Fibroblast of skin of right biceps (primary cell): ENCODE measurements at regions not wholly inside any gene's neighbourhood (a gene's known extent, or its start where the extent isn't known, plus 50 kb on each side); places are given as distances from the start of the nearest gene placed in this dataset.

ENCODE experiments used
- DNase-seq: peaks from one replicate; pipeline ENCODE4 v3.0.0-alpha.2; 2013

DNA sequence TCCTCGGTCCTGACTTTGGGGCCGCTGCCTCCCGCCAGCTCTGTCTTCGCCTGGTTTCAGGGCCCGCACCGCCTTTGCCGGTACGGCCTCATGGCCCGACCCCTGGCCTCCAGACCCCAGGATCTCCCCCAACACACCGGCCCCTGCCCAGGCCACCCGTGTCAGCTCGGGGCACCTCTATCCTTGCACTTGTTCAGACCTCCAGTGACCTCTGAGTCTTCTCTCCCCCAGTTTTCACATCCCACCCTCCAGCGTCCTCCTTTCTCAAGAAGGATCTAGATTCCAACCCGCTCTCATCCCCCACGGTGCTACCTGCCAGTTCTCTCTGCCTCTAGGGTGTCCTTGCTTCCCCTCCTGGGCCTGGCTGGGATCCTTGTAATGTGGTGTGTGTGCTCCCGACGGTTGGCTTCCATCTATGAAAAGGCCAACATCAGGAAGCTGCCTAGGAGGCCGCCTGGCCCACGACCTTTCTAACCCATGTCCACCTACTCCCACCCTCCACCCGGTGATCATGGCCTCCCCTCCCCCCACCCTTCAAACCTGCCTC lies 61.1 kb downstream of the SPATA31C2 start:
- no peak for DNase-seq

DNA sequence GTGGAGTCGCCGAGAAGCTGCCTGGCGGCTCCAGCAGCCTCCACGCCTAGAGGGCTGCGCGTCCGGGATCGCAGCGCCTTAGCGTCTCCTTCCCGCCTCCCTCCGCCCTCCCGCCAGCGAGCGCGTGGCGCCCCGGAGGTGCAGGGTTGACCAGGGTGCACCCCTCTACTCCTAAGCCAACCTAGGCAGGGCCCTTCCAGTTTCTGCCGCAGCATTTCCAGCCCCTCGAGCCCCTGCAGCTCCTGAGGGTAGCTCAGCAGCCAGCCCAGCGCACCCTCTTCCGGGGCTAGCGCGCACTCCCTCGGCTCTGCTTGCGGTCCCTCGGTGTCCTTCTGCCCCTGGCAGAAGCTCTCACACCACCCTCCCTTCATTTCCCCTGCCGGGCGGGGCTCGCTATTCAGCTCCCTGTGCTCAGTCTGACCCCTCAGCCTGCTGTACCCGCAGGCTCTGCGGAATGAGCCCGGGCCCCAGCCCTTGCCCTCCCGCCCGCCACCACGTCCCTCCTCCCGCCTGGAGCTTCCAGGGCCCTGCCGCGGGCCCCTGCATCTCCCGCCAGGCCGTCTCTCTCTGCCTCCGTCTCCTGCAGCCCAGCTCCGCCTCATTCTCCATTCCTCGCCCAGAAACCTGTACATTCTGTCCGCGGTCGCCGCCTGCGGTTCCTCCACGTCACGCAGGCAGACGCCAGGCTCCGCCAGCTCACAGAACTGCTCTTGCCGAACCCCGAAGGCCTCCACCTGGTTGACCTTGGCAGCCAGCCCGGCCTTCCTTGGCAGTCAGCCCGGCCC lies 61.8 kb downstream of the SPATA31C2 start:
- DNase-seq: peak; percentile 83

GRCh38 chr9:88075966-88076285 lies 62.3 kb downstream of the SPATA31C2 start:
- DNase-seq: no peak

- DNase-seq: no peak
Observed at GRCh38 chr9:88075506-88075905, 62.8 kb downstream of the SPATA31C2 start.

DNA sequence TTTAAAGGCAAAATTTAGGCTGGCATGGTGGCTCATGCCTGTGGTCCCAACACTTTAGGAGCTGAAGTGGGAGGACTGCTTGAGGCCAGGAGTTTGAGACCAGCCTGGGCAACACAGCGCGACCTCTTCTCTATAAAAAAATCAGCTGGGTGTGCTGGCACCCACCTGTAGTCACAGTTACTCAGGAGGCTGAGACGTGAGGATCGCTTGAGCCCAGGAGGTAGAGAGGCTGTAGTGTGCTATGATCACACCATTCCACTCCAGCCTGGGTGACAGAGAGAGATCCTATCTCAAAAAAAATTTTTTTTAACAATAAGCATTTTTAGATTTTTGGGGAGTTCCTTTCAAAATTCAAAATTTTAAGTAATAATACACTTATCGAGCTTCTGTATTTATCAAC lies 63.3 kb downstream of the SPATA31C2 start:
- DNase-seq: no peak

DNA sequence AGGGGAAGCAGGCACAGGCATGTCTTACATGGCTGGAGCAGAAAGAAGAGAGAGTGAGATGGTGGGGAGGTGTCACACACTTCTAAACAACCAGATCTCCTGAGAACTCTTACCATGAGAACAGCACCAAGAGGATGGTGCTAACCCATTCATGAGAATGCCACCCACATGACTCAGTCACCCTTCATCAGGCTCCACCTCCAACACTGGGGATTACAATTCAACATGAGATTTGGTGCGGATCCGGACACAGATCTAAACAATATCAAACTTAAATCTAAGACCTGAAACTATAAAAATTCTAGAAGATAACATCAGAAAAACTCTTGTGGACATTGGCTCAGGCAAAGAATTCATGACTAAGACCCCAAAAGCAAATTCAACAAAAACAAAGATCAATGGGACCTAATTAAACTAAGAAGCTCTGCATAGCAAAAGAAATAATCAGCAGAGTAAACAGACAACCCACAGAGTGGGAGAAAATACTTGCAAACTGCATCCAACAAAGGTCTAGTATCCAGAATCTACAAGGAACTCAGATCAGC lies 65.4 kb downstream of the SPATA31C2 start:
- peak; percentile 14 for DNase-seq

DNA sequence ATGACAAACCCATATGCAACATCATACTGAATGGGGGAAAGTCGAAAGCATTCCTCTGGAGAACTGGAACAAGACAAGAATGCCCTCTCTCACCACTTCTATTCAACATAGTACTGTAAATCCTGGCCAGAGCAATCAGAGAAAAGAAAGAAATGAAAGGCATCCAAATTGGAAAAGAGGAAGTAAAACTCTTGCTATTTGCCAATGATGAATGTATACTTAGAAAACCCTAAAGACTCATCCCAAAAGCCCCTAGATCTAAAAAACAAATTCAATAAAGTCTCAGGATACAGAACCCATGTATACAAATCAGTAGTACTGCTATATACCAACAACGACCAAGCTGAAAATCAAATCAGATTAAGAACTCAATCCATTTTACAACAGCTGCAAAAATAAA lies 66.9 kb downstream of the SPATA31C2 start:
- no peak for DNase-seq

DNA sequence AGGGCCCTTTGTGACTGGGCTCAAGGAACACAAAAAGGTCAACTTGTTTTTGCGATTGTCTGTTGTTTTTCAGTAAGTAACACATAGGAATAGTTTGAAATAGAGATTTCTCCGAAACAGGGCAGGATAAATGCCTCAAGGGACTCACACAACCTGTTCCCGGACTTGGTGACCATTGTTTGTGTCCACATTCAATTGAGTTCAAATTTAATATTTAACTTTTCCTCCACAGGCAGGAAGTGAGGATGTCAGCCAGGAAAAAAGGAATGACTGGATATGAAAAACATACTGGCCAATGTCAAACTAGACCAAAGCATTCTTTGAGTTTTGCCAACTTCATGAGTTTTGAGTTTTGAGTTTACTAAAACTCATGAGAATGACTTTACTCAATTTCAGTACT lies 72.7 kb downstream of the SPATA31C2 start:
- DNase-seq: no peak

DNA sequence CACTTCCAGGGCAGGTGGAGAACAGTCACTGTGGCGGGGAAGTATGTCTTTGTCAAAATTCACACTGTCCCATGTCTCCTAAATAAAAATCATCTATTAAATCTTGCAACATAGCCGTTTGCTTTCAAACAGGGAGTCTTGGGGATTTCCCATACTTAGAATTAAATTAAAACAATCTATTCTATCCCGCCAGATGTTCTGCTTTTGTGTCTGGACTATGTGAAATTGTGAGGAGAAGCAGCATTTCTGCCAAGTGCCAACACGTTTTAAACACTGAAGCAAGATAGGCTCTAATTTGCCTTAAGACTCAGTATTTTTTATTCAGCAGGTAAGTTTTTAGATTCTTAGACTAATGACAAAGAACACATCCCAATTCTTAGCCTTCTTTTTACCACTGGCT lies 73.7 kb downstream of the SPATA31C2 start:
- DNase-seq: no peak

GRCh38 chr9:88060746-88061145 lies 77.5 kb downstream of the SPATA31C2 start:
- DNase-seq: no peak

DNA sequence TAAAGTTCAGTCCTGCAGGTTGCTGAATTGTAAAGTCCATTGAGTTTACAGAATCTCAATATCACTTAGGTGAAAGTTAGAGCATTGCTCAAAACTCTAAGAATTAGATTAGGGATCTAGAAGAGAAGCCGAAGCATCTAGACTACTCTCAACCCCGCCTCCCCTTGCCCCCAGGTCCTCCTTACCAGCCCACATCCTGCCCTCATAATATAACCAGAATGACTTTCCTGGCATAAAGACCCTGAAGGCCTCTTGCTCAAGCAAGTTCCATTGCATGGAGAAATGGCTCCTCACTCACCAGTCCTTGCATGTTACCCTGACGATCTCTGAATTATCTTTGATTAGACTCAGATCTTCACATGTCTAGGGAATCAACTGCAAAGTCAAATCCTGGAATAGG lies 78.8 kb downstream of the SPATA31C2 start:
- DNase-seq: no peak

GRCh38 chr9:88056876-88057275 lies 81.4 kb downstream of the SPATA31C2 start:
- DNase-seq: peak; percentile 69

DNA sequence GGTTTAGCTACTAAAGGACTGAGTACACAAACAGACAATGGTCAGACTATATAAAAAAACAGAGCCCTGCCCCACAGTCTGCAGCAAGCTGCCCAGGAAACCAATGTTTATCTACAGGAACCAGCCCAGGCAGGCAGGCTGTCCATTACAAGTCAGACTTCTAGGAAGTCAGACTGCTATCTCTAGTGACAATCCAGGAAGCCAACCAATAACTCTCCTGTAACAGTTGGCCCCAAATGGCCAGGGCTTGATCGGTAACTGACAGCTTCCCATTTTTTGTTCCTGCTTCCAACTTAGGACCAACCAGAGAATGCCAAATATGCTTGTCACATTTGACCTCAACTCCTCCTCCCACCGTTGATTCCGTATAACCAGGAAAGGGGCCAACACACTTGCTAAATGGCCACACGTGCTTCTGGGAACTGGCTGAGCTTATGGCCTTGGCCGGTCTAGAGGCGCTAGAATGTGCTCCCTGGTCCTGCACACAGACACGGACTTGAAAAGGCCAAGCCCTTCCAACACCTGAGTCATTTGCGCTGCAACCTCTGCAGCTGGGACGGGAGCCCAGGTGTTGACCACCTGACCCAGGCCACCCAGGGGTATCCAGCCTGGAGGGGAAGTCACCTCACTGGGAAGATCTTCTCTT lies 79.6 kb upstream of the CDK20 start:
- no peak for DNase-seq

DNA sequence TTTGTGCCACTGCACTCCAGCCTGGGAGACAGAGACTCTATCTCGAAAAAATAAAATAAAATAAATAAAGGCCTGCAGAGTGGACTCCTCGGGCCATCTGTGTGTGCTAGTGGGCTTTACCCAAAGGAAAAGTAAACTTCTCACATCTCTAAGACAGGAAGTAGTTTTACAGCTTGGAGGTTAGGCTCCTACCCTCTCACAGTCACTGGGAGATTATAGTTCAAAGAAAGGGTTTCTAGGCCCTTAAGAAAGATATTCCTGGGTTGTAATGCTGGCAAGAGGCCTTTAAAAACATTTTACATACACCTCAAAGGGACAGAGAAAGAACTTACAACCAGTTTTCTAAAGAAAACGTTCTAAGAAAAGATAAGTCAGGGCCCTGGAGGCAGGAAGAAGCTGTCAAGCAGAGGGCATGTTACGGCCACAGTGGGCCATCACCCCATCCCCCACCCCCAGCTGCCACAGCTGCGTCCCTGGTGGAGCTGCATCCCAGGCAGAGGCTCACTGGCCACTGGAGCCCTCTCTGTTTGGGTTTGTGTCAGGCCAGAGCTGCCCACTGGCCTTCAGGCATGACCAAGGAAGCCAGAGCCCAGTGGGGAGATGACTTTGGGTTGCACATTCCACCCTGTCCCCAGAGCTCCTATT lies 78.1 kb upstream of the CDK20 start:
- DNase-seq: no peak

- DNase-seq: no peak
Observed at GRCh38 chr9:88051138-88051537, 76.8 kb upstream of the CDK20 start.

GRCh38 chr9:88049677-88050307 lies 75.5 kb upstream of the CDK20 start:
- no peak for DNase-seq

GRCh38 chr9:88046542-88046941 lies 72.2 kb upstream of the CDK20 start:
- no peak for DNase-seq

GRCh38 chr9:88045686-88046085 lies 71.4 kb upstream of the CDK20 start:
- DNase-seq: no peak

GRCh38 chr9:88044200-88044599 lies 69.9 kb upstream of the CDK20 start:
- DNase-seq: no peak

- DNase-seq: no peak
Observed at GRCh38 chr9:88043647-88044046, 69.3 kb upstream of the CDK20 start.

GRCh38 chr9:88041447-88041846 lies 67.1 kb upstream of the CDK20 start:
- DNase-seq: no peak

DNA sequence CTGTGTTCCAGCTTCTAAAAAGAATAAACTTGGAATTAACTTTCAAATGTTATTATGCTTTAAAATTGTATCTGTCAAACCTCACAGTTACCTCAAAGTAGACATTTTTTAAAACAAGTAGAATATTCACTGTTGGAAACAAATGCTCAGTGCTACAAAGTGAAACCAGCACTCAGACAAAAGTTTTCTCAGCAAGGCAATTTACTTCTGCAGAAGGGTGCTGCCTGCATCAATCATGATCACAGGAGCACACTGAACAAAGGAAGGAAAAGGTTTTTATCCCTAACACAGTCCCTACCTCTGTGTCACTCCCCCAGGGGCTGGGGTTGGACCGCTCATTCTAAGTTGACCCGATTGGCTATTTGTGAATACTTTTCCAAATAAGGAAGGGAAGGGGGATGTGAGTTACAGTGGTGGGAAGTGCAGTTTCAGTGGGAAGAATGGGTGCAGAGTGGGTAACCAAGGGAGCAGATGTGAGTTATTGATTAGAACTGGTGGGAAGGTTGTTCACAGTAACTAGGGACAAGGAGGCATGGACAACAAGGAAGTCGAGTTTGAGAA lies 63.0 kb upstream of the CDK20 start:
- DNase-seq: no peak

DNA sequence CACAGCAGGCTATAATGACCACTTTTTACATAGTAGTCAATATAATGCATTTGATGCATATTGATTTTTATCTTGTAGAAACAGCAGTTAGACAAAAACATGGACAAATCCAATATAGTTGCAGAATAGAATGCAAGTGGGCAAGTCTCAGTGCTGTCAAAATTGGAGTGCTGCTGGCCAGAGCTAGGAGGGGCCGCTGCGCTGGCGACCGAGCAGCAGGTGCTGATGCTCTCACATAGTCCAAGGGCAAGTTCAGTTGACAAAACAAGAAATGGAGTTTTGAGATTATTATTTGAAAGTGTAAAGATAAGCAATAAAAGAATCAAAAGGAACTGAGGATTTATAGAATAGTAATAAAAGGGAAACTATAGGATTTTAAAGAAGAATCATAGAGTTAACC lies 60.6 kb upstream of the CDK20 start:
- DNase-seq: no peak
